SK-N-SH treated with all-trans-retinoic acid at 6 μM for 48 hours (cell line): ENCODE measurements at regions not wholly inside any gene's neighbourhood (a gene's known extent, or its start where the extent isn't known, plus 50 kb on each side); places are given as distances from the start of the nearest gene placed in this dataset.

Experiments used
- ATAC-seq: fragments of 200-7000 bp; cut with Tn5 transposase; 3 replicates; pipeline ENCODE4 v1.9.1; 2020; ENCODE audit warnings: mild to moderate bottlenecking, moderate library complexity
- ARNTL ChIP-seq: fragments of 450-650 bp; formaldehyde crosslinking; IDR thresholded peaks from 2 replicates; pipeline ENCODE4 v1.5.0; 2020; ENCODE audit warnings: low read depth, mild to moderate bottlenecking, moderate library complexity, borderline replicate concordance
- BACH2 ChIP-seq: fragments of 250-450 bp; sonication (Bioruptor Pico); IDR thresholded peaks from 2 replicates; pipeline ENCODE4 v1.9.0; 2021; ENCODE audit warnings: mild to moderate bottlenecking, borderline replicate concordance
- CREB5 ChIP-seq: fragments of 250-450 bp; sonication (Bioruptor Pico); IDR thresholded peaks from 2 replicates; pipeline ENCODE4 v1.5.1; 2020; ENCODE audit warnings: low read depth, mild to moderate bottlenecking, moderate library complexity
- CSDC2 ChIP-seq: fragments of 250-450 bp; sonication (Bioruptor Pico); IDR thresholded peaks from 2 replicates; pipeline ENCODE4 v1.5.0; 2020; ENCODE audit warnings: mild to moderate bottlenecking, moderate library complexity
- CSRNP3 ChIP-seq: fragments of 250-450 bp; sonication (Bioruptor Pico); IDR thresholded peaks from 2 replicates; pipeline ENCODE4 v1.5.1; 2021; ENCODE audit warnings: mild to moderate bottlenecking, moderate library complexity
- ISL1 ChIP-seq: fragments of 250-450 bp; sonication (Bioruptor Pico); IDR thresholded peaks from 2 replicates; pipeline ENCODE4 v2.1.2; 2022; ENCODE audit warnings: mild to moderate bottlenecking, moderate library complexity
- OSR1 ChIP-seq: fragments of 250-450 bp; sonication (Bioruptor Pico); IDR thresholded peaks from 2 replicates; pipeline ENCODE4 v1.8.0; 2022; ENCODE audit warnings: moderate library complexity, mild to moderate bottlenecking, inconsistent platforms
- PATZ1 ChIP-seq: fragments of 250-450 bp; sonication (Bioruptor Pico); IDR thresholded peaks from 2 replicates; pipeline ENCODE4 v1.8.0; 2020; ENCODE audit warnings: mild to moderate bottlenecking, moderate library complexity, borderline replicate concordance
- POU6F1 ChIP-seq: fragments of 250-450 bp; sonication (Bioruptor Pico); IDR thresholded peaks from 2 replicates; pipeline ENCODE4 v1.8.0; 2021; ENCODE audit warnings: low read depth, mild to moderate bottlenecking, moderate library complexity, borderline replicate concordance
- PPARA ChIP-seq: fragments of 250-450 bp; sonication (Bioruptor Pico); IDR thresholded peaks from 2 replicates; pipeline ENCODE4 v1.5.0; 2020; ENCODE audit warnings: mild to moderate bottlenecking, borderline replicate concordance
- RARB ChIP-seq: fragments of 250-450 bp; sonication (Bioruptor Pico); IDR thresholded peaks from 2 replicates; pipeline ENCODE4 v1.8.0; 2021; ENCODE audit warnings: mild to moderate bottlenecking, moderate library complexity
- SNAI2 ChIP-seq: fragments of 250-450 bp; sonication (Bioruptor Pico); IDR thresholded peaks from 2 replicates; pipeline ENCODE4 v1.5.0; 2020; ENCODE audit warnings: mild to moderate bottlenecking, moderate library complexity
- TCF4 ChIP-seq: fragments of 250-450 bp; sonication (Bioruptor Pico); IDR thresholded peaks from 2 replicates; pipeline ENCODE4 v1.8.0; 2021; ENCODE audit warnings: mild to moderate bottlenecking, moderate library complexity, borderline replicate concordance
- TOX ChIP-seq: fragments of 250-450 bp; sonication (Bioruptor Pico); IDR thresholded peaks from 2 replicates; pipeline ENCODE4 v1.8.0; 2021; ENCODE audit warnings: mild to moderate bottlenecking, moderate library complexity, borderline replicate concordance
- TSHZ2 ChIP-seq: fragments of 250-450 bp; sonication (Bioruptor Pico); IDR thresholded peaks from 2 replicates; pipeline ENCODE4 v1.5.0; 2020; ENCODE audit warnings: mild to moderate bottlenecking, moderate library complexity
- ZC3H10 ChIP-seq: fragments of 250-450 bp; sonication (Bioruptor Pico); IDR thresholded peaks from 2 replicates; pipeline ENCODE4 v1.5.1; 2021; ENCODE audit warnings: mild to moderate bottlenecking, moderate library complexity
- ZFP3 ChIP-seq: fragments of 250-450 bp; sonication (Bioruptor Pico); IDR thresholded peaks from 2 replicates; pipeline ENCODE4 v1.5.0; 2020; ENCODE audit warnings: mild to moderate bottlenecking, moderate library complexity
- ZFP30 ChIP-seq: fragments of 450-650 bp; formaldehyde crosslinking; IDR thresholded peaks from 2 replicates; pipeline ENCODE4 v1.5.0; 2022; ENCODE audit warnings: mild to moderate bottlenecking, moderate library complexity
- ZNF565 ChIP-seq: fragments of 450-650 bp; formaldehyde crosslinking; conservative IDR thresholded peaks from 2 replicates; pipeline ENCODE4 v1.5.0; 2020; ENCODE audit warnings: low read depth, mild to moderate bottlenecking, moderate library complexity
- ZNF70 ChIP-seq: fragments of 450-650 bp; formaldehyde crosslinking; IDR thresholded peaks from 2 replicates; pipeline ENCODE4 v1.5.0; 2020; ENCODE audit warnings: mild to moderate bottlenecking, moderate library complexity
- ZNF8 ChIP-seq: fragments of 450-650 bp; formaldehyde crosslinking; IDR thresholded peaks from 2 replicates; pipeline ENCODE4 v1.5.0; 2020; ENCODE audit warnings: mild to moderate bottlenecking, moderate library complexity

- TF ChIP-seq TSHZ2 (no peak), ARNTL (CRISPR knock-in tag) (no peak), TOX (CRISPR knock-in tag) (no peak)
Observed at GRCh38 chr2:215604606-215605005, 168.7 kb upstream of the FN1 start (continued).

GRCh38 chr2:215603440-215603839 is 167.6 kb upstream of the FN1 start:
- no peak for ATAC-seq
- no peak for TF ChIP-seq PPARA
- TF ChIP-seq ZNF70 (CRISPR knock-in tag), result no peak
- no peak for TF ChIP-seq RARB (CRISPR knock-in tag)
- TF ChIP-seq TCF4, result no peak
- no peak for TF ChIP-seq TSHZ2
- TF ChIP-seq ZNF565, result no peak
- TF ChIP-seq ZC3H10 (CRISPR knock-in tag), result no peak
- TF ChIP-seq CSRNP3 (CRISPR knock-in tag), result no peak
- no peak for TF ChIP-seq ZFP30
- no peak for TF ChIP-seq ZFP3 (CRISPR knock-in tag)
- TF ChIP-seq CSDC2 (CRISPR knock-in tag), result no peak
- TF ChIP-seq ZNF8, result no peak
- TF ChIP-seq ARNTL (CRISPR knock-in tag), result no peak
- TF ChIP-seq TOX (CRISPR knock-in tag), result no peak
- TF ChIP-seq BACH2 (CRISPR knock-in tag), result no peak
- TF ChIP-seq OSR1 (CRISPR knock-in tag), result no peak
- TF ChIP-seq ISL1, result no peak
- TF ChIP-seq CREB5 (CRISPR knock-in tag), result no peak

GRCh38 chr2:215602997-215603396 is 167.1 kb upstream of the FN1 start:
- no peak for TF ChIP-seq PPARA
- no peak for TF ChIP-seq ISL1
- no peak for TF ChIP-seq TOX (CRISPR knock-in tag)
- TF ChIP-seq BACH2 (CRISPR knock-in tag), result no peak
- TF ChIP-seq ZNF565, result no peak
- no peak for TF ChIP-seq PATZ1 (CRISPR knock-in tag)
- TF ChIP-seq ZFP3 (CRISPR knock-in tag), result no peak
- TF ChIP-seq ARNTL (CRISPR knock-in tag), result no peak
- no peak for TF ChIP-seq CSDC2 (CRISPR knock-in tag)
- no peak for TF ChIP-seq OSR1 (CRISPR knock-in tag)
- no peak for TF ChIP-seq CSRNP3 (CRISPR knock-in tag)
- TF ChIP-seq ZFP30, result no peak
- no peak for TF ChIP-seq POU6F1 (CRISPR knock-in tag)
- TF ChIP-seq ZNF70 (CRISPR knock-in tag), result no peak
- TF ChIP-seq RARB (CRISPR knock-in tag), result no peak
- TF ChIP-seq SNAI2, result no peak
- no peak for ATAC-seq
